Gastrocnemius medialis (tissue), 4 donors: ENCODE measurements at regions not wholly inside any gene's neighbourhood (a gene's known extent, or its start where the extent isn't known, plus 50 kb on each side); places are given as distances from the start of the nearest gene placed in this dataset.

Experiments
- POLR2A ChIP-seq, 2 donors: fragments of 450-650 bp; IDR thresholded peaks; one replicate each; pipeline ENCODE4 v1.6.1; 2017; ENCODE audit warnings: antibody characterized with exemption in 2 of 2, mild to moderate bottlenecking in 2 of 2, moderate library complexity in 2 of 2
- TF ChIP-seq, protein P1 (sequence below), 5 experiments: fragments of 450-650 bp in 3 of 5; fragments of 200-600 bp in 2 of 5; sonication (generic) in 2 of 5; IDR thresholded peaks in 4 of 5; conservative IDR thresholded peaks in 1 of 5; 1 replicate in 4 of 5; 2 replicates in 1 of 5; pipeline ENCODE4 v1.5.1; 2016 to 2019; ENCODE audit warnings: antibody characterized with exemption in 5 of 5, mild to moderate bottlenecking in 3 of 5, moderate library complexity in 3 of 5

DNA sequence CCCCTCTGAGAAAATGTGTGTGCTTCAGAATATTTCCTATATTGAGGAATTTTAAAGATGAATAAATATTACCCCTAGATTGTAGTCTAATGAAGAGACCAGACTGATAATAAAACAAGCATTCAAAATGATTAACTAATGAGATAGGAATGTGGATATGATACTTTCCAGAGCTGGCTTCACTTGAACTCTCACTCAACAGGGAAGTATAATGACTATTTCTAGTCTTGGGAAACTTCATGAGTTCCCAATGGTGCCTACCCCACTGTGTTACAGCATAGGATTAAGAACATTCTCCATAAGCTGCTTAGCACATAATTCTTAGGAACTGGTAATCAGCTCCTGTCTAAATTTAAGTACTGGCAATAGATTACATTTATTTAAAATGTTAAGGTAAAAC is 261.5 kb upstream of the ZNF385D start:
- TF ChIP-seq, protein P1, sequence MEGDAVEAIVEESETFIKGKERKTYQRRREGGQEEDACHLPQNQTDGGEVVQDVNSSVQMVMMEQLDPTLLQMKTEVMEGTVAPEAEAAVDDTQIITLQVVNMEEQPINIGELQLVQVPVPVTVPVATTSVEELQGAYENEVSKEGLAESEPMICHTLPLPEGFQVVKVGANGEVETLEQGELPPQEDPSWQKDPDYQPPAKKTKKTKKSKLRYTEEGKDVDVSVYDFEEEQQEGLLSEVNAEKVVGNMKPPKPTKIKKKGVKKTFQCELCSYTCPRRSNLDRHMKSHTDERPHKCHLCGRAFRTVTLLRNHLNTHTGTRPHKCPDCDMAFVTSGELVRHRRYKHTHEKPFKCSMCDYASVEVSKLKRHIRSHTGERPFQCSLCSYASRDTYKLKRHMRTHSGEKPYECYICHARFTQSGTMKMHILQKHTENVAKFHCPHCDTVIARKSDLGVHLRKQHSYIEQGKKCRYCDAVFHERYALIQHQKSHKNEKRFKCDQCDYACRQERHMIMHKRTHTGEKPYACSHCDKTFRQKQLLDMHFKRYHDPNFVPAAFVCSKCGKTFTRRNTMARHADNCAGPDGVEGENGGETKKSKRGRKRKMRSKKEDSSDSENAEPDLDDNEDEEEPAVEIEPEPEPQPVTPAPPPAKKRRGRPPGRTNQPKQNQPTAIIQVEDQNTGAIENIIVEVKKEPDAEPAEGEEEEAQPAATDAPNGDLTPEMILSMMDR (IDR thresholded peaks at IDR 0.05 in 4 of 5, conservative IDR thresholded peaks at IDR 0.05 in 1 of 5), result no peak
- TF ChIP-seq POLR2A (IDR thresholded peaks at IDR 0.05), result no peak
